Brain microvascular endothelial cell (primary cell): ENCODE measurements at regions not wholly inside any gene's neighbourhood (a gene's known extent, or its start where the extent isn't known, plus 50 kb on each side); places are given as distances from the start of the nearest gene placed in this dataset.

ENCODE experiments used
- DNase-seq: peaks from one replicate; pipeline ENCODE4 v3.0.0-alpha.2; 2020
- H3K27ac ChIP-seq: fragments of 250-450 bp; sonication (Bioruptor Pico); 2 replicates; pipeline ENCODE4 v1.5.1; 2020; ENCODE audit warnings: mild to moderate bottlenecking, moderate library complexity
- H3K27me3 ChIP-seq: fragments of 250-450 bp; sonication (Bioruptor Pico); replicated peaks from 2 replicates; pipeline ENCODE4 v1.5.1; 2020; ENCODE audit warnings: mild to moderate bottlenecking
- H3K36me3 ChIP-seq: fragments of 250-450 bp; sonication (Bioruptor Pico); replicated peaks from 2 replicates; pipeline ENCODE4 v1.5.1; 2020; ENCODE audit warnings: mild to moderate bottlenecking
- H3K4me3 ChIP-seq: 2 replicates; pipeline ENCODE4 v1.5.1; 2011; ENCODE audit warnings: low read depth, mild to moderate bottlenecking, control low read depth, low read length, moderate library complexity
- CTCF ChIP-seq: IDR thresholded peaks from 2 replicates; pipeline ENCODE4 v1.5.1; 2011; ENCODE audit warnings: low read depth, mild to moderate bottlenecking, moderate library complexity, low read length, control low read depth, inconsistent platforms; ENCODE audit errors: missing control alignments
- in situ Hi-C: cut with HindIII; loops from 2 replicates; pipeline ENCODE4 v1.10.0; 2017; ENCODE audit warnings: low sequenced_read_pairs, low pct_ligation_motif_present

DNA sequence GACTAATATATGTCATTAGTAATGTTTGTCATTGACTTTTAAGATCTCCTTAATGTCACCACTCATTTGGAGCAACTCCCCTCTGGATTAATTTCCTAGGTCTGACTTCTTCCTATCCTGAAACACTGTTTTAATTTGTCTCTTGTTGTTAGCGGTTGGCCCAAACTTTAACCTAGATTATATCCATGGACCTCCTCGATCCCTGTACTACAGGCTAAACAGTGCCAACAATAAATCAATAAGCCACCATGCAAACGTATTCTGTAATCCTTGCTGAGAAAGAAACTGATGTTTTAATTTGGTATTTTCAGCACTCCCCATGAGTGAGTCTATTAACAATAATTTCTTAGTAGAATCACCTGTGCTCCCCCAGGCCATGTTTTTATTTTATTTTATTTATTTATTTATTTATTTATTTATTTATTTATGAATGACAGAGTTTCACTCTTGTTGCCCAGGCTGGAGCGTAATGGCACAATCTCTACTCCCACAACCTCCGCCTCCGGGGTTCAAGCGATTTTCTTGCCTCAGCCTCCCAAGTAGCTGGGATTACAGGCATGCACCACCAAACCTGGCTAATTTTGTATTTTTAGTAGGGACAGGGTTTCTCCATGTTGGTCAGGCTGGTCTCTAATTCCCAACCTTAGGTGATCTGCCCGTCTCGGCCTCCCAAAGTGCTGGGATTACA, 204.1 kb downstream of the IL15 start:
- in situ Hi-C loops = no loop called here
- Histone ChIP-seq H3K27ac (no peak overlapping the region), H3K27me3 (no peaks in the 10 kb centered on the region), H3K36me3 (no peaks in the 10 kb centered on the region), H3K4me3 (no peak overlapping the region)
- no peak for TF ChIP-seq CTCF
- no peak for DNase-seq

DNA sequence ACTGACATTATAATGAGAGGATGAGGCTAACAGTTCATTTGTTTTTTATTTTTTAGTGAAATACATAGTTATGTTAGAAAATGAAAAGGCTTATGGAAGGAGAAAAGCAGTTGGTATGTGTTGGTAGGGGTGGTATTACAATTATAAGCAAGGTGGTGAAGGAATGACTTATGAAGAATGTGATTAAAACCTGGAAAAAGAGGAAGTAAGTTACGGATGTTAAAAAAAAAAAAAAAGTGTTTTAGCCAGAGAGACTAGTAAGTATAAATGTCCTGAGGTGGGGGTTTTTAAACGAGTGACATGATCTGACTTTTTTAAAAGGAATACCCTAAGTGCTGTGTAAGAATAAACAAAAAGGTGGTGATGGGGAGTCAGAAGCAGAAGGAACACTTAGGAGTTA, 206.8 kb downstream of the IL15 start:
- no peak for DNase-seq
- Histone ChIP-seq H3K27ac (no peak overlapping the region), H3K36me3 (no peaks in the 10 kb centered on the region), H3K4me3 (no peak overlapping the region), H3K27me3 (no peaks in the 10 kb centered on the region)
- TF ChIP-seq CTCF = no peak
- in situ Hi-C loops = no loop called here

DNA sequence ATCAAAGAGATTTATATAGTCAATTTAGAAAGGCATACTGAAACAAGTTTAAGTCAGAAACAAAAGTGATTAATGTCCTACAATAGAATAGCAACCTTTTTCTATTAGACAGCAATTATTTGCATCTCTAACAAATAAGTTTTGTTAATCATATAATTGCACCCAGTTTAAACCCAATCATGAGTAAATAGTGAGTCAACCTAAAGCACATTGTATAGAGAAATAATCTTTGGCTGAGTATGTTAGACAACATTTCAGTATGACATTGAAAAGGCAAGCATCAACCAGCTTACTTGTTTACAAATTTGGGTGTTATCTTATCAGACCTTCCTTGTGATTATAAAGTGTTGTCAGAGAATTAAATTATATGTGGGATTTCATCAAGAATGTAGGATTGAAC, 209.5 kb downstream of the IL15 start:
- in situ Hi-C loops = no loop called here
- Histone ChIP-seq H3K27me3 (no peaks in the 10 kb centered on the region), H3K4me3 (no peak overlapping the region), H3K27ac (no peak overlapping the region), H3K36me3 (no peaks in the 10 kb centered on the region)
- DNase-seq = no peak
- TF ChIP-seq CTCF = no peak

DNA sequence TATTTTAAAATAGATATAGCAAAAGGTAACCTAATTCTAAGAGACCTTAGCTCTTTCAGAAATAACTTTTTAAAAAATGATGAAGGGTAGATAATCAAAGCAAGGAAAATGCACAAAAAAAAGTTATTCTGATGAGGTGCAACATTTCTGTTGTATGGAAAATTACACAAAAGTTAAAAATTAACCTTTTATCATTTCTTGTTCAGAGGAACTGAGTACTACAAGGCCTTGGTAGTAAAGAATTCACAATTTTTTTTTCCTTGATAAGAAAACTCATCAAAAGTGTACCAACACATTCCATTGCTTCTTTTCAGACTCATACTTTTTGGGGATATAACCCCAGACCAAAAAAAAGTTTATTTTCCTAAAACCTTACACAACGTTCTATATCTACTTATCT, 213.0 kb downstream of the IL15 start:
- no peaks in the 10 kb centered on the region for H3K27me3 ChIP-seq
- H3K4me3 ChIP-seq = no peak overlapping the region
- TF ChIP-seq CTCF = no peak
- no peak for DNase-seq
- H3K36me3 ChIP-seq = no peaks in the 10 kb centered on the region
- in situ Hi-C loops = no loop called here
- no peak overlapping the region for H3K27ac ChIP-seq

GRCh38 chr4:141849778-141850177, 213.4 kb downstream of the IL15 start:
- Histone ChIP-seq H3K27ac (no peak overlapping the region), H3K27me3 (no peaks in the 10 kb centered on the region), H3K4me3 (no peak overlapping the region), H3K36me3 (no peaks in the 10 kb centered on the region)
- in situ Hi-C loops = no loop called here
- TF ChIP-seq CTCF = no peak
- DNase-seq = no peak

- no peak overlapping the region for H3K27ac ChIP-seq
- H3K36me3 ChIP-seq = no peaks in the 10 kb centered on the region
- H3K4me3 ChIP-seq = no peak overlapping the region
- no peaks in the 10 kb centered on the region for H3K27me3 ChIP-seq
- TF ChIP-seq CTCF = no peak
- in situ Hi-C loops = no loop called here
- DNase-seq = no peak
These were observed 215.0 kb downstream of the IL15 start for GRCh38 chr4:141851246-141851891.
